Thymus (tissue), 11 donors: ENCODE measurements at regions not wholly inside any gene's neighbourhood (a gene's known extent, or its start where the extent isn't known, plus 50 kb on each side); places are given as distances from the start of the nearest gene placed in this dataset.

ENCODE experiments used
- DNase-seq, 9 donors: peaks; one replicate each; pipeline ENCODE4 v3.0.0-alpha.2; 2013; ENCODE audit warnings: low spot score in 9 of 9, low read depth in 6 of 9, missing footprints in 1 of 9
- H3K27ac ChIP-seq, 2 donors: one replicate each; pipeline ENCODE4 v1.5.1; 2013; ENCODE audit warnings: control low read depth in 1 of 2, low read depth in 1 of 2, low read length in 1 of 2, mild to moderate bottlenecking in 1 of 2, moderate library complexity in 1 of 2
- H3K27me3 ChIP-seq, 2 donors: one replicate each; pipeline ENCODE4 v1.5.1; 2013; ENCODE audit warnings: low read length in 1 of 2; ENCODE audit not compliant: control insufficient read depth in 2 of 2, insufficient read depth in 1 of 2
- H3K36me3 ChIP-seq, 2 donors: one replicate each; pipeline ENCODE4 v1.5.1; 2013; ENCODE audit warnings: low read length in 1 of 2, mild to moderate bottlenecking in 1 of 2, moderate library complexity in 1 of 2; ENCODE audit not compliant: control insufficient read depth in 2 of 2, insufficient read depth in 2 of 2
- H3K4me1 ChIP-seq, 2 donors: one replicate each; pipeline ENCODE4 v1.5.1; 2013; ENCODE audit warnings: low read length in 2 of 2; ENCODE audit not compliant: control insufficient read depth in 2 of 2, insufficient read depth in 2 of 2
- H3K4me3 ChIP-seq, 2 donors: one replicate each; pipeline ENCODE4 v1.5.1; 2013; ENCODE audit warnings: low read length in 2 of 2, control low read depth in 1 of 2, mild to moderate bottlenecking in 1 of 2
- H3K9me3 ChIP-seq, 2 donors: one replicate each; pipeline ENCODE4 v1.5.1; 2013; ENCODE audit warnings: low read length in 1 of 2, mild to moderate bottlenecking in 1 of 2; ENCODE audit not compliant: control insufficient read depth in 2 of 2, insufficient read depth in 1 of 2
- WGBS: extraction: QIAGEN DNeasy Blood & Tissue Kit; methylation state at CpG from one replicate; pipeline ENCODE4 v1.1.7; 2013; 5-methylcytosine and 5-hydroxymethylcytosine counted together
- donor health status: healthy.

DNA sequence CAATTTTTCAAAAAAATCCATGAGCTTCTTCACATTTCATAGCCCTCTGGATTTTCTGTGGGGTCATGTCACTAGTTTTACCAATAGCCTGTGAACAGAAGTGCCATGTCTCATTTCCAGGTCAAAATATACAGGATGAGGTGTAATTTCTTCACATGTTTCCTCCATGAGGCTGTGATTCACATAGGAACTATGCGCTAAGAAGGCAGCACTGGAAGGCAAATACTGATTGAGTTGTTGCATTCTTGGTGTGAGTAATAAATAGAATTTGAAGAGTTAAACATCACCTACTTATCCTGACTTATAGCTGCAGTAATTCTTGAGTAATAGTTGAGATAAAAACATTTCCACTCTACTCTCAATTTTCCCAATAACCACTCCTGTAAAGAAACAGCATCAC lies 442.3 kb downstream of the HAO1 start:
- no peaks in the 10 kb centered on the region for H3K27me3 ChIP-seq

DNA sequence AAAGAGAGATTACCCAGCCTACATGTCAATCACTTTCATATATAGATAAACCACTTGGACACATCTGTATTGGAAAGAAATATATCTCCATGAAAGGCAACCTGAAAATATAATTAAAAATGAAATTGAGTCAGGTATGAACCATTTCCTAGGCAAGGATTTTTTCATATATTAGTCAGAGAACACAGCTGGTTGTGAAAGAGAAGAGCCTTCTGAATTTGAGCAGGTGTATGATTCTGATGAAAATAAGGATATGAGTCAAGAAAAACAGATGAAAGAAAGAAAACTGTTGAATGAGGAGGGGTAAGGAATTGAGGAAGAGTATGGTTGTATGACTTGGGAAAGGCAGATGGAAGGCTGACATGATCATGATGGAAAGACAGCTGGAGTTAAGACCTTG lies 441.1 kb downstream of the HAO1 start:
- H3K27me3 ChIP-seq = no peaks in the 10 kb centered on the region
- H3K4me3 ChIP-seq = no peak overlapping the region

More for the DNA sequence above, 442.3 kb downstream of the HAO1 start:
- no peak overlapping the region for H3K4me3 ChIP-seq
- 97% methylated on average over 1 of the region's 1 CpG for WGBS
- no peak for DNase-seq
- H3K9me3 ChIP-seq = no peaks in the 10 kb centered on the region
- no peaks in the 10 kb centered on the region for H3K4me1 ChIP-seq
- no peaks in the 10 kb centered on the region for H3K36me3 ChIP-seq
- no peak overlapping the region for H3K27ac ChIP-seq

GRCh38 chr20:7500231-7500663 lies 440.0 kb downstream of the HAO1 start:
- H3K36me3 ChIP-seq = no peaks in the 10 kb centered on the region
- no peak for DNase-seq
- 89% methylated on average over 1 of the region's 1 CpG for WGBS
- H3K9me3 ChIP-seq = no peaks in the 10 kb centered on the region
- H3K27me3 ChIP-seq = no peaks in the 10 kb centered on the region
- H3K4me3 ChIP-seq = no peak overlapping the region
- no peak overlapping the region for H3K27ac ChIP-seq
- no peaks in the 10 kb centered on the region for H3K4me1 ChIP-seq

More for the DNA sequence above, 441.1 kb downstream of the HAO1 start:
- no peak overlapping the region for H3K27ac ChIP-seq
- H3K36me3 ChIP-seq = no peaks in the 10 kb centered on the region
- no peak for DNase-seq
- H3K9me3 ChIP-seq = no peaks in the 10 kb centered on the region
- no peaks in the 10 kb centered on the region for H3K4me1 ChIP-seq

DNA sequence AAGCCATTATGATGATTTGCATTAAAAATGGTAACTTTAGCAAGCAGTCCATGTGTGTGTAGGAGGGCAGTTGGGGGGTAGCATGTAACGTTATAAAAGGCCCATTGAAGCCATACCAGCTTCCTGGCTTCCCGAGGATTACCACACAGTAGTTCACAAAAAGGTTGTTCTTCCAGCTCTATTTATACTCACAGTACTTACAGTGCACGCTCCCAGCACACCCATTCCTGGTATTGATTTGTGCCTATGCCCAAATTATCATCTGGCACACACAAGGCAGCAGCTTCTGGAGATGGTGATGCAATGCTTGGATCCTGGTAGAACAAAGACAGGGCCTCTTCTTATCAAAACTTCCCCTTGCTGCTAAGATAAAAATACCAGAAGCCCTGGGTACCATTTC lies 436.8 kb downstream of the HAO1 start:
- no peaks in the 10 kb centered on the region for H3K4me1 ChIP-seq
- H3K27ac ChIP-seq = no peak overlapping the region
- H3K4me3 ChIP-seq = no peak overlapping the region
- H3K27me3 ChIP-seq = no peaks in the 10 kb centered on the region
- no peaks in the 10 kb centered on the region for H3K9me3 ChIP-seq
- no peak for DNase-seq
- WGBS = 26% methylated on average over 3 of the region's 3 CpGs
- H3K36me3 ChIP-seq = no peaks in the 10 kb centered on the region

GRCh38 chr20:7505152-7505834 lies 435.0 kb downstream of the HAO1 start:
- no peak overlapping the region for H3K4me3 ChIP-seq
- no peak overlapping the region for H3K27ac ChIP-seq
- H3K27me3 ChIP-seq = no peaks in the 10 kb centered on the region
- H3K36me3 ChIP-seq = no peaks in the 10 kb centered on the region
- 89% methylated on average over 4 of the region's 4 CpGs for WGBS
- no peaks in the 10 kb centered on the region for H3K9me3 ChIP-seq
- H3K4me1 ChIP-seq = no peaks in the 10 kb centered on the region
- no peak for DNase-seq

DNA sequence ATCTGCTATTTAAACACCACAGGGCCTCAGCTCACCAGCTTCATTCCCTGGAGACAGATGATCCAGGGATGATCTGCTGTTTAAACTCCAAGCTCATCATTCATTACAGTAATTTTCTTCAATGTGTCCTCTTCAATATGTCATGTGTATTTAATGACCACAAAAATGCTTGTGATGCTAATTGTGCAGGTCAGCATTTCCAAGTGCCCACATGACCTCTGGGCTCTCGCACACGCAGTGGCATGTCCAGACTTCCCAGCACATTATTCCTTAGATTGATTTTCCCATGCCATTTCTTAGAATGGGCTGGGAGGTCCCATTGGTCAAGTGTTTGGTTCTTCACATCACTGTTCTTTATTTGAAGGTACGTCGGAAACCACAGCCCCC lies 434.4 kb downstream of the HAO1 start:
- Histone ChIP-seq H3K9me3 (no peaks in the 10 kb centered on the region), H3K27me3 (no peaks in the 10 kb centered on the region), H3K4me1 (no peaks in the 10 kb centered on the region), H3K36me3 (no peaks in the 10 kb centered on the region), H3K27ac (no peak overlapping the region), H3K4me3 (no peak overlapping the region)
- WGBS = 96% methylated on average over 4 of the region's 4 CpGs
- DNase-seq = peak in 1 of 9 donors; percentile 0

DNA sequence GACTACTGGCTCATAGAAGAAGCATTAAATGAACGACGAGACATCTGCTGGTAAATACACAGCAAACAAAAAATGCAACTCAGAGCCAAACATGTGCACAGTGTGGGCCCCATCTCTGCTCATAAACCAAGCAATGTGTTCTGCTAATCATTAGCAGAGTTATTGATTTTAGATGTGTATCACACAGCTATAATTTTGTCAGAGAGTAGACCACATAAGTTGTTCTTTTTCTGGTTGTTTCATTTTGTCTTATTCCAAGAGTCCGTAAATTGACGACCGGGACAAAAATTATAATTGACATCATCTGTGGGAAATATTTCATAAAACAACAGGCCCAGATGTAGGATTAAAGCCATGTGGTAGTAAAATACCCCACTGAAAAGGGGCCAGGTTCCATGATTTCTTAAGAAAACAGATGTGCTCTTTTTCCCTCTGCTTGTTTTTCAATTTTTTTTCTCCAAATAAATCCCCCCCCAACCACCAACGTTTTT lies 423.6 kb downstream of the HAO1 start:
- H3K27ac ChIP-seq = no peak overlapping the region
- no peaks in the 10 kb centered on the region for H3K9me3 ChIP-seq
- no peak overlapping the region for H3K4me3 ChIP-seq
- WGBS = 86% methylated on average over 6 of the region's 6 CpGs
- H3K36me3 ChIP-seq = no peaks in the 10 kb centered on the region
- no peak for DNase-seq
- H3K4me1 ChIP-seq = no peaks in the 10 kb centered on the region
- H3K27me3 ChIP-seq = no peaks in the 10 kb centered on the region

DNA sequence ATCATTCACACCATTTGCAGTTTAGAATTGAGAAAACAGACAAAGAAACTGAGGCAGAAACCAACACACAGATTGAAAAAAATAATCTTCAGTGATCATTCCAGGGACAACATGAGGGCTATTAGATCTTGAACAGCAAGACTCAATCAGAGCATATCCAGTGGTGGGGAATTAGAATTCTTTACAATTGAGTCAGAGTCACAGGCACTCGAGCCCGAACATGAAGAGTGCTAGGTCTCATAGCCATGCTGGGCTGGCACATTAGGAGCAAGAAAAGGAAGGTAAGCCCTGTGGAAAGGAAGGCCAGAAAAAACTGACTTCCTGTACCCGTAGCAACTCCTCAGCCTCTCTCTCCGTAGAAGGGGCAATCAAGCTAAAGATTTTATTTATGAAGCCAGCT lies 419.9 kb downstream of the HAO1 start:
- DNase-seq = no peak
- WGBS = 56% methylated on average over 4 of the region's 4 CpGs

DNA sequence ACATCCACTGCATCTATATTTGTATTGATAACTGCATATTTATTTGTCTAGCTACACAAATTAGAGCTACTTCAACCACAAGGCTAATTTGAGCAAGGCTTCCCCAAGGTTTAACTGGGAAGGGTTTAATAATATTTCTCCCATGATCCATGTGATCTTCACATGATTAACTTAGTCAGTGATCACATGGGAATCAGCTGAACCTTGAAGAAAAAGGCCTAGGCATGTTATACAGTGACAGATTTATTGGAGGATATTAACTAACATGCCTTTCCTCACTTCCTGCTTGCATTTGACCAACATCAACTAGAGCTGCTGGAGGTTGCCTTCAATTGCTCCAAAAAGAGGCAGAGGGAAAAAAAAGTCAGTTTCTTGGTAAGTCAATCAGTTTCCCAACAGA lies 417.0 kb downstream of the HAO1 start:
- Histone ChIP-seq H3K4me1 (no peaks in the 10 kb centered on the region), H3K4me3 (no peak overlapping the region), H3K36me3 (no peaks in the 10 kb centered on the region), H3K27ac (no peak overlapping the region), H3K27me3 (no peaks in the 10 kb centered on the region), H3K9me3 (no peaks in the 10 kb centered on the region)
- DNase-seq = no peak

More for the DNA sequence above, 419.9 kb downstream of the HAO1 start:
- Histone ChIP-seq H3K9me3 (no peaks in the 10 kb centered on the region), H3K36me3 (no peaks in the 10 kb centered on the region), H3K4me3 (no peak overlapping the region), H3K27ac (no peak overlapping the region), H3K27me3 (no peaks in the 10 kb centered on the region), H3K4me1 (no peaks in the 10 kb centered on the region)
